HG02943 (cell line): ENCODE measurements at regions not wholly inside any gene's neighbourhood (a gene's known extent, or its start where the extent isn't known, plus 50 kb on each side); places are given as distances from the start of the nearest gene placed in this dataset.

Experiments used
- ATAC-seq: cut with Tn5 transposase; IDR thresholded peaks from one replicate; pipeline ENCODE4 v1.9.1; 2021; ENCODE audit warnings: mild to moderate bottlenecking, low read depth, moderate library complexity; ENCODE audit not compliant: unreplicated experiment

- no peak for ATAC-seq
Observed at GRCh38 chr1:57711326-57711725, 287.5 kb upstream of the DAB1 start.

DNA sequence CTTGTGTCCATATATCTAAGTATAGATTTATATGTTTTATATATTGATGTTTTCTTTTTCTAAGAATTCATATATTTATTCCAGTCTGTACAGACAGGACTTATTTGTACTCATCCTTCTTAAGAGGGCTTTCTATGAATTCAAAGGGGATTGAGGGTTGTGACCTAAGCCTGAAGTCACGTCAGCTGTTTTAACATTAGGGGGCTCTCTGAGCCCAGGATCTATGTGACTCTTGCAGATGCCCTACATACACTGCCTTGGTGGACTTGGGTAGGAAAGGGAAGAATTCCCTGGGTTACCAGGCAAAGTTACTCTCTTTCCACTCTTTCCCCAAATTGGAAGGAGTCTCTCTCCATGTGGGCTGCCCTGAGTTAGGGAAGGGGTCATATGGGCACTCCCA, 283.8 kb upstream of the DAB1 start:
- no peak for ATAC-seq

DNA sequence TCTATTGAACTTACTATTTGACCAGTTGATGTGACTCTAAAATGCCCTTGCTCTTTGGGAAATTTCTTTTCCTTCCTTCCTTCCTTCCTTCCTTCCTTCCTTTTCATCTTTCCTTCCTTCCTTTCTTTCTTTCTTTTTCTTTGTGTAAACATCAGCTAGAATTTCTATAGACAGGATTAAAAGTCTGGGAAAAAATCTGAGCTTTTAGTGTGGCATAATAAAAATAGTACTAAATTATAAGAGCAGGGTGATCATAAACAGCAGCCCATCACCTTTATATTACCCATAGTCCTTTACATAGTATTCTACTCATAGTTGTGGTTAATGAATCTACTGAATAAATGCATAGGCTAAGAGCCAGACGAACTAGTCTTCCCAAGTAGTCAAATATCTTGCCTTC, 281.0 kb upstream of the DAB1 start:
- no peak for ATAC-seq

DNA sequence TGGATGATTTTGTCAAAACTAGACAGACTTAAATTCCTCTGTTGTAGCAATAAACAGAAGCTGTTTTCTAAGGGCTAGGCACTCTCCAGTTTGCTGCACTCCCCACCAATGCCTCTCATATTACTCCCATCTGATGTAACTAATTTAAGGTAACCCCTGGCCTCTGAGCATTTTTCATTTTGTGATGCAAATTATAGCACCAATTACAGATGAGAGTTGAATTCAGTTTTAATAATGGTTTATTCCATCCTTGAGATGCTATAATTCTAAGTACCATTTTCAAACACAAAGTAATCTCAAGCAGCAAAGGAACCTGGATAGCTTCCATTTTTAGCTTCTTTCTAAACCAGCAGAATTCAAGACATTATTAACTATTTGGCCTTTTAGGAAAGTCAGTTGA, 280.4 kb upstream of the DAB1 start:
- ATAC-seq = no peak

DNA sequence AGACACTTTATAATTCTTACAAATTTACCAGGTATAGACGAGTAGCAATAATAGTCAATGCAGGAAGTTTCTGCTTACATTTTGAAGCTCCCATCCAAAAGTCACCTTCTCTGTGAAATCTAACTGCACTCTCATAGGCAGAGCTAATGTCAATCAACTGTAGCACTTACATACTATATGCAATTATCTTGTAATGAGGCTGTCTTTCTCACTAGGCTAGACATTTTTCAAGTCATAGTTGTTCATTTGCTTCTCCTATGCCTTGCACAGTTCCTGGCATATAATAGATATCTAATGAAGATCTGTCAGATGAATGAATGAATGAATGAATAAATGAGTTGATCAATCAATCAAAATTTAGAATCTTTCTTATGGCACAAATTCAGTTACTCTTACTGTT, 273.0 kb upstream of the DAB1 start:
- no peak for ATAC-seq

DNA sequence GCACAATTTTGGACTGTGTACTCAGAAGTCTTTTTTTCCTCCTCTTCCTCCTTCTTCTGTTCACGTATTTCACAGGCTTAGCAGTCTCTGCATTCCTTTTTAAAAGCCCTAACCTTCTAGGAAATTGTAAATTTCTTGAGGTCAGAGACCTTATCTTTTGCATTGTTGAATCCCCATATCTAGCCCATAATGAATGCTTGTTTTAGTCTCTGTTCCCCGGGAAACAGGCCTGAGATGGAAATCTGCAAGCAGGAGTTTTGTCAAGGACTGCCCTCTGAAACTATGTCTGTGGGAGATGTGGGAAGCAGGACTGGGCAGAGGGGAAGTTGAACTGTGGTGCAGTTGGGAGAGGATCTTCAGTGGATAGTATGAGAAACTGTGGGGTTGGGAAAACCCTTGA, 272.2 kb upstream of the DAB1 start:
- ATAC-seq = no peak

- no peak for ATAC-seq
Observed at GRCh38 chr1:57686306-57686705, 262.4 kb upstream of the DAB1 start.

- ATAC-seq = no peak
Observed at GRCh38 chr1:57683037-57683942, 259.4 kb upstream of the DAB1 start.

DNA sequence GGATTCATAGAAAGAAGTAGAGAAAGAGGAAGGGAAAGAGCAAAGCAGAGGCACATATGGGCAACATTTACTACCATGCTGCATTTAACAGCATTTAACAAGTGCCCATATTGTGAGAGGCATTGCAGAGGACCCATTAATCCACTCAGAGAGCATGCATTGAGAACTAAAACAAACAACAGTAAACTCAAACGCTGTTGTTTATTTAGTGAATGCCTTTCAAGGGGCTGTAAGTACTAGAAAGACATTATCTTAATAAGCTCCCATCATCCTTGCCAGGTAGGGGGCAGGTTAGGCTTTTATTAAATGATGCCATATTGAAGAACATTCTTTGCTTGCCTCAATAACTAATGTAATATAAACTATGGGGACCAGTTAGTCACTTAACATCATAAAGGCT, 254.3 kb upstream of the DAB1 start:
- ATAC-seq = no peak

- no peak for ATAC-seq
Observed at GRCh38 chr1:57675776-57676175, 251.9 kb upstream of the DAB1 start.

DNA sequence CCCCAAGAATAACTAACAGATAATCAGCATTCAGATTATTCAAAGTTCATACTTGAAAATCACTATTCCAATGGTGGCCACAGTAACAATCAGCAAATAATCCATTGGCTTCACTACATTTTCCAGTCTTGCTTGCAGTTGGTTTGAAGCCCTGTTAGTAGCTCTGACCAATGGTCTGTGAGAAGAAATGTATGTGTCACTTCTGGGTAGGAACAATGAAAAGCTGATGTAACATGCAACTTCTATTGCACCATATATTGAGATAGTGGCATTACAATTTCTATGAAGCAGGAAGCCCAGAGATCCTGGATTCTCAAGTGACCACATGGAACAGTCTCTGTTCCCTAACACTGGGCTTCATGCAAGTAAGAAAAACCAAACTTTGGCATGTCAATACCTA, 250.9 kb upstream of the DAB1 start:
- no peak for ATAC-seq

GRCh38 chr1:57672346-57673140, 248.7 kb upstream of the DAB1 start:
- ATAC-seq = no peak

- ATAC-seq = no peak
Observed at GRCh38 chr1:57671750-57672149, 247.9 kb upstream of the DAB1 start.

DNA sequence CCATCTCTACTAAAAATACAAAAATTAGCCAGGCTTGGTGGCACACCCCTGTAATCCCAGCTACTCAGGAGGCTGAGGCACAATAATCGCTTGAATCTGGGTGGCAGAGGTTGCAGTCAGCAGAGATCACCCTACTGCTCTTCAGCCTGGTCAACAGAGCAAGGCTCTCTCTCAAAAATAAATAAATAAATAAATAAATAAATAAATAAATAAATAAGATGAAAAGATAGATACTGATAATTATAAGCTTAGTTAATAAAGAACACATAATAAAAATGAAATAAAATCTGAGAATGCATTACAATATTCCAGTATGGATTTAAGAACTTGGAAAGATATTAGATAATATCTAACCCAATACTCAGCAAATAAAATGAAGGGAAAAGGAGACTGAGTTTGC, 235.9 kb upstream of the DAB1 start:
- ATAC-seq = no peak

GRCh38 chr1:57655161-57655560, 231.3 kb upstream of the DAB1 start:
- ATAC-seq = no peak

DNA sequence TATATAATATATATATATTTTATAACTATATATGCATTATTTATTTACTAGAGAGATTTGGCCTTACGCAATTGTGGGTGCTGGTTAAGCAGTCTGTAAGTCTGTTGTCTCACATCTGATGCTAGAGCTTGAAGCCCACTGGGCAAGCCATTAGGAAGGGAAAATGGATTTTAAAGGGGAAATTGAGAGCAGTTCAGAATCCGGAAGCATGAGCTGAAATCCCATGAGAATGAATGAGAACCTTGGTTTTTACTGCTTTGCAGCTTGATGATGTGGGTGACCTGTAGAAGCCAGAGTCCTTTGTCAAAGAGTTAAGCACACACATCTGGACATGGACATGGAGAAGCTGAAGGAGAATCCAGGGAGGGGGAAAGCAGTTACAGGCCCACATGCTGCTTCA, 220.8 kb upstream of the DAB1 start:
- no peak for ATAC-seq

DNA sequence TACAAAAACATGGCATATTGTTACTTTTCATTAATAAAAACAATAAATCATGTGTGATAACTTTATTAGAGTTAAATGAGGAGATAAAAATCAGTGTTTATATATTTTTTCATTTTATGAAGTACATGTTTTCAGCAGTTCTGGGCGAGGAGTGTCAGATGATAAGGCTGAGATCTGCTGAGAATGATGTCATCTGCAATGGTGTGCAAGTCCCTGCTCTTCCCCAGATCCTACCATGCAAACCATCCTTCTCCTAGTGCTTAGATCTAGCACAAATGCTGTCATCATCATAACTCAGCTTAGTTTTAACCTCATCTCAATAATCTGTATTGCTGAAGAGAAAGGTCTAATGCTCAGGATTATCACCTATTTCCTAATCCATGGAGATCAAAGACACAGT, 214.4 kb upstream of the DAB1 start:
- no peak for ATAC-seq

DNA sequence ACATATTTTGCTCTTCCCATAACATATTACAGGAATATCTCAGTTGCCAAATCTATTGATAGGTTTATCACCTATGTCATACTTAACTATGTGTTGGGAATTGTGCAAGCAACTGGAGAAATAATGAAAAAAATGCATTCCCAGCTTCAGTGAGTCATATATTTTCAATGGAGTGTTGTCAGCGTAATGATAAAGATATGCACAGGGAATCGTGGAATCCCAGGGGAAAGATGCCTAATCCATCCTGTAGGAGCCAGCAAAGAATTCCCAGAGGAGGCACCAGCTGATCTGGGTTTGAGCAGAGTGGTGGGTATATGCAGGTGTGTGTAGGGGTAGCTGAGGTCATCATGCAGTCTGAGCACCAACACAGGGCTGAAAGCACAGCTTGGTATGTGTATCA, 213.3 kb upstream of the DAB1 start:
- no peak for ATAC-seq

DNA sequence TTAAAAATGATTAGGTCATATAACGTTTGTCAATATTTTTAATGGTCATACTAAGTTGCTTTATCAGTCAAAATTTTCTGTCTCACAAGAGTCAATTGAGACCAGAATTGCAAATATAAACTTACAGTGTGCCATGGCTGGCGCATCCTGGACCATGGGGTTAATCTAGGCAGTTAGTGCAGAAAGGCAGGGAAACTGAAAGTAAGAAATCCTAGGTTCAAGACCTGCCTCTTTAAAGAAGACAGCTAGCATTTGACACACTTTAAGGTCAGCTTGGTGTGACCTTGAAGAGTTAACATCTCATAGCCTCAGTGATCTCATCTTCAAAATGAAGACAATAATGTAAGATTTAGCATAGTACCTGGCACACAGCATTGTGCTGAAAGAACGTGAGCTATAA, 210.0 kb upstream of the DAB1 start:
- no peak for ATAC-seq

GRCh38 chr1:57633056-57633455, 209.2 kb upstream of the DAB1 start:
- no peak for ATAC-seq

GRCh38 chr1:57632401-57632800, 208.5 kb upstream of the DAB1 start:
- no peak for ATAC-seq

- ATAC-seq = no peak
Observed at GRCh38 chr1:57627612-57628011, 203.8 kb upstream of the DAB1 start.
